ENCODE measurements at regions not wholly inside any gene's neighbourhood (a gene's known extent, or its start where the extent isn't known, plus 50 kb on each side); places are given as distances from the start of the nearest gene placed in this dataset.

DNA sequence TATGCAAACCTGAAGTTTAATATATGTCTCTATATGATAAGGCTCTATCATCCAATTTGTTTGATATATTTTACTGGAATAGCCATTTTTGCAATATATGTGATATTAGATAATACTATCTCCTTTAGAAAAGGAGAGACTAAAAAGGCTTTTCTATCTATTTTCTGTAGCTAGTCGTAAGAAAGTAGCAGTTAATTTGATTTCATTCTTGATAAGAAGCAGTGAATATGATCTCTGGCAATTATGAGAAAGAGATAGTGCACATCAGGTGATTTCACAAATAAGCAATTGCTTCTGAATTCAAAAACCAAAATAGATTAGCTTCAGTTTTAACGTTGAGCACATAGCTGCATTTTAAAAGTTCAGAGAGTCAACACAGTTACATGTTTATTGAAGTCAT is 1318.4 kb downstream of the CDH8 start:
- Histone ChIP-seq H3K36me3 (ENCODE audit: control insufficient read depth in 2 of 2, insufficient read depth in 2 of 2, low read length in 2 of 2) (no peaks in the 10 kb centered on the region), H3K9me3 (ENCODE audit: control insufficient read depth in 2 of 2, low read length in 2 of 2) (no peaks in the 10 kb centered on the region), H3K27me3 (ENCODE audit: control insufficient read depth in 1 of 2, insufficient read depth in 2 of 2, low read length in 2 of 2) (no peaks in the 10 kb centered on the region), H3K4me3 (ENCODE audit: low read length in 2 of 2) (no peak overlapping the region), H3K9ac (ENCODE audit: low read length in 2 of 2) (no peak overlapping the region), H3K4me1 (ENCODE audit: control insufficient read depth, insufficient read depth, low read length) (no peaks in the 10 kb centered on the region), H3K27ac (ENCODE audit: low read length) (no peak overlapping the region)

DNA sequence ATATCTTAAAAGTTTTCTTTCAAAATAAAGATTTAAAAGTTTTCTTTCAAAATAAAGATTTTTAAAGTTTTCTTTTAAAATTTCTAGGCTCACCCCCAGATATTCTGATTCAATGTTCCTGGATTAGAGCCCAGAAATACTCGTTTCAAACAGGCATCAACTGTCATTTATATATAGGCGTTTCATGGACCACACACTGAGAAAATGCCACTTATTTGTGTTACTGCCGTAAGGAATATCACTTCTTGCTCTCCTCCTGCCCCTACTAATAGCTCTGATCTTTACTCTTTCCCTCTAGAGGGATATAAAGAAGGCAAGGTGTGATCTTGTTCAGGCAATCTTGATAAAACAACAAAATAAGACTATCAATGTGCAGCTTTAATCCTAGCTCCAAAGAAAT is 1324.1 kb downstream of the CDH8 start:
- Histone ChIP-seq H3K36me3 (ENCODE audit: control insufficient read depth in 2 of 2, insufficient read depth in 2 of 2, low read length in 2 of 2) (no peaks in the 10 kb centered on the region), H3K9me3 (ENCODE audit: control insufficient read depth in 2 of 2, low read length in 2 of 2) (no peaks in the 10 kb centered on the region), H3K4me1 (ENCODE audit: control insufficient read depth, insufficient read depth, low read length) (no peaks in the 10 kb centered on the region), H3K27me3 (ENCODE audit: control insufficient read depth in 1 of 2, insufficient read depth in 2 of 2, low read length in 2 of 2) (no peaks in the 10 kb centered on the region), H3K27ac (ENCODE audit: low read length) (no peak overlapping the region), H3K4me3 (ENCODE audit: low read length in 2 of 2) (no peak overlapping the region), H3K9ac (ENCODE audit: low read length in 2 of 2) (no peak overlapping the region)

DNA sequence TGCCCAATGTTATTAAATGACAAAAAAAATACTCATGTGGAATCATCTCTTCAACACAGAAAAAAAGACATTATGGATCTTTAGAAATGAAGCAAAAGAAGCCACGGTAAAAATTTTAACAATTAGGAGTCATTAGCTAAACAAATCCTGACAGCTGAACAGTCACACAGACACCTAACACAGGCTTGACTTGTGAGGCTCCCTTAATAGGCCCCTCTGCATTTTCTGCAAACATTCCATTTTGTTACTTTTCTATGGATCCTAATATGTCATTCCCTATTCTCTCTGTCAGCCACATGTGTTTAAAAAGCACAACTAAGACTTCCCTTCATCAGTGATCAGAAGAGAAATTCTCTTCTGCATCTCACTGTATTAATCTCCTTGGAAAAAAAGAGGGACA is 1331.5 kb downstream of the CDH8 start:
- H3K4me3 ChIP-seq (ENCODE audit: low read length in 2 of 2): no peak overlapping the region
- H3K27ac ChIP-seq (ENCODE audit: low read length): no peak overlapping the region
- H3K9ac ChIP-seq (ENCODE audit: low read length in 2 of 2): no peak overlapping the region
- no peaks in the 10 kb centered on the region for H3K4me1 ChIP-seq (ENCODE audit: control insufficient read depth, insufficient read depth, low read length)
- no peaks in the 10 kb centered on the region for H3K27me3 ChIP-seq (ENCODE audit: control insufficient read depth in 1 of 2, insufficient read depth in 2 of 2, low read length in 2 of 2)
- no peaks in the 10 kb centered on the region for H3K9me3 ChIP-seq (ENCODE audit: control insufficient read depth in 2 of 2, low read length in 2 of 2)
- H3K36me3 ChIP-seq (ENCODE audit: control insufficient read depth in 2 of 2, insufficient read depth in 2 of 2, low read length in 2 of 2): no peaks in the 10 kb centered on the region

DNA sequence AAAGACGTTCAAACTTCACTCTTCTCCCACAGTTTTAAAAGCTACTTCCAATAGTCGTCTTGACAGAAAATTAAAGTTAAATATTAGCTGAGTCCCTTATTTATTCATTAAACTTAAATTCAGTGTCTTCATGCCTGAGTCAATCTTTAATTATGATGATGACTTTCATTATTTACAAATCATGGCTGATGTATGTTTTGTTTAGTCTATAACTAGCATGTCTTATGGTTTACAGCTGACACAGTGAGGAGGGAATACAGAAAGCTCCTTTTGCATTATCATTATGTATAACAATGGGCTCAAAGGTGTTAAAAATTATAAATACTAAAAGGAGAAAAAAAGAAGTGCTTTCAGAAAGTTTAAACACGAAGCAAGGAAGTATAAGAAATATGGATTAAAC is 1333.1 kb downstream of the CDH8 start:
- no peaks in the 10 kb centered on the region for H3K27me3 ChIP-seq (ENCODE audit: control insufficient read depth in 1 of 2, insufficient read depth in 2 of 2, low read length in 2 of 2)
- H3K36me3 ChIP-seq (ENCODE audit: control insufficient read depth in 2 of 2, insufficient read depth in 2 of 2, low read length in 2 of 2): no peaks in the 10 kb centered on the region
- H3K4me1 ChIP-seq (ENCODE audit: control insufficient read depth, insufficient read depth, low read length): no peaks in the 10 kb centered on the region
- no peak overlapping the region for H3K4me3 ChIP-seq (ENCODE audit: low read length in 2 of 2)
- no peak overlapping the region for H3K9ac ChIP-seq (ENCODE audit: low read length in 2 of 2)
- no peaks in the 10 kb centered on the region for H3K9me3 ChIP-seq (ENCODE audit: control insufficient read depth in 2 of 2, low read length in 2 of 2)
- H3K27ac ChIP-seq (ENCODE audit: low read length): no peak overlapping the region

DNA sequence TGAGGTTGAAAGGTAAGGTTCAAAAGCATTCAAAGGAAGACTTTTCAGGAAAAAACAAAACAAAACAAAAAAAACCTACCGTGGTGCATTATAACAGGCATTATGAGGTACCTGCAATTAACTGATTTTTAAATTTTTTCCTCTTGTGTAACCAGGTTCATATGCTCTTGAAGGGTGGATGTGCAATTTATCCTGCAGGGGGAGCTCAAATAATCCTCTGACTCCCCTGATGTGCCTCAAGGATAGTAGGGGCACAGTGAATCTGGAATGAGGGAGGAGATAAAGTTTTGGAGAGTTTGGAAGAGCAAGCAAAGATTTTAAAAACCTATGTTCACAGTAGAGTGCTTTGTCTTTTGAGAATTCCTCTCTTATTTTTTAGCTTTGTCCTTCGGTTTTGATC is 1349.4 kb downstream of the CDH8 start:
- H3K27ac ChIP-seq (ENCODE audit: low read length): no peak overlapping the region
- no peaks in the 10 kb centered on the region for H3K27me3 ChIP-seq (ENCODE audit: control insufficient read depth in 1 of 2, insufficient read depth in 2 of 2, low read length in 2 of 2)

DNA sequence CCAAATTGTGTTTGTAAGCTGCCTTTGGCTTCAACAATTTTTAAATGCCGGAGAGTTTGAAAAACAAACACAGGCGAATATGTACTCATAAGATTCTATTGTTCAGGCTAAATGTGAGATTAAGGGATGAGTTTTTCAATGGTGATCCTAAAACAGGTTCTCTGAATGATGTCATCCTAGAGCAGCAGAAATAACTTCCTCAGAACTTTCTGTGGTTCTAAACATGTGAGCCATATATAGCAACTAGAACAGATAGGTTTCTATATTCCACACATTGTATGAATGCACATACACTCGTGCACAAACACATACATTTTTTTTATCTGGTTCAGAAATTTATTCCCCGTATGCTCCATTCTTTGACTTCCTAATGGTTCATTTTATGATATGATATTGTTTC is 1352.2 kb downstream of the CDH8 start:
- Histone ChIP-seq H3K27me3 (ENCODE audit: control insufficient read depth in 1 of 2, insufficient read depth in 2 of 2, low read length in 2 of 2) (no peaks in the 10 kb centered on the region), H3K36me3 (ENCODE audit: control insufficient read depth in 2 of 2, insufficient read depth in 2 of 2, low read length in 2 of 2) (no peaks in the 10 kb centered on the region), H3K9me3 (ENCODE audit: control insufficient read depth in 2 of 2, low read length in 2 of 2) (peaks cover 0 to 4% of the 10 kb centered on the region in 2 donors), H3K4me3 (ENCODE audit: low read length in 2 of 2) (no peak overlapping the region), H3K27ac (ENCODE audit: low read length) (no peak overlapping the region), H3K9ac (ENCODE audit: low read length in 2 of 2) (no peak overlapping the region), H3K4me1 (ENCODE audit: control insufficient read depth, insufficient read depth, low read length) (no peaks in the 10 kb centered on the region)

More for the DNA sequence above, 1349.4 kb downstream of the CDH8 start:
- no peak overlapping the region for H3K4me3 ChIP-seq (ENCODE audit: low read length in 2 of 2)
- peaks cover 0 to 9% of the 10 kb centered on the region in 2 donors for H3K9me3 ChIP-seq (ENCODE audit: control insufficient read depth in 2 of 2, low read length in 2 of 2)
- no peak overlapping the region for H3K9ac ChIP-seq (ENCODE audit: low read length in 2 of 2)
- H3K4me1 ChIP-seq (ENCODE audit: control insufficient read depth, insufficient read depth, low read length): no peaks in the 10 kb centered on the region
- no peaks in the 10 kb centered on the region for H3K36me3 ChIP-seq (ENCODE audit: control insufficient read depth in 2 of 2, insufficient read depth in 2 of 2, low read length in 2 of 2)

DNA sequence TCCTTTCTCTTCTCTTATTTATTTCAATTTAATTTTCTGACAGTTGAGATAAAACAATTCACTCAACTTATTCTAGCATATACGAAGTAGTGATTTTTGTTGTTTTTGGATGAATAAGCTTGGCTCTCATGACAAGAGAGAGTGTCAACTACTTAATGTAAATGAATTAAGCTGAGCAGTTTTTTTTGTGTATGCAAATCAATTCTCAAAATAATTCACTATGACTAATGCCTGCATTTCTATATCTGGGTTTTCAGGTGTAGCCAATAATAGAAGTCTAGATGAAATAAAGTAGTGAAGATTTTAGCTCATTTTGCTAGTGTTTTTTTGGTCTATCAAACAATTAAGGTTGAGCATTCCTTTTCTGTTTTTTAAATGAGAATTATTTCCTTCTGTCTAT is 1354.0 kb downstream of the CDH8 start:
- Histone ChIP-seq H3K27ac (ENCODE audit: low read length) (no peak overlapping the region), H3K36me3 (ENCODE audit: control insufficient read depth in 2 of 2, insufficient read depth in 2 of 2, low read length in 2 of 2) (no peaks in the 10 kb centered on the region), H3K9me3 (ENCODE audit: control insufficient read depth in 2 of 2, low read length in 2 of 2) (no peaks in the 10 kb centered on the region), H3K9ac (ENCODE audit: low read length in 2 of 2) (no peak overlapping the region), H3K4me3 (ENCODE audit: low read length in 2 of 2) (no peak overlapping the region), H3K27me3 (ENCODE audit: control insufficient read depth in 1 of 2, insufficient read depth in 2 of 2, low read length in 2 of 2) (no peaks in the 10 kb centered on the region), H3K4me1 (ENCODE audit: control insufficient read depth, insufficient read depth, low read length) (no peaks in the 10 kb centered on the region)

DNA sequence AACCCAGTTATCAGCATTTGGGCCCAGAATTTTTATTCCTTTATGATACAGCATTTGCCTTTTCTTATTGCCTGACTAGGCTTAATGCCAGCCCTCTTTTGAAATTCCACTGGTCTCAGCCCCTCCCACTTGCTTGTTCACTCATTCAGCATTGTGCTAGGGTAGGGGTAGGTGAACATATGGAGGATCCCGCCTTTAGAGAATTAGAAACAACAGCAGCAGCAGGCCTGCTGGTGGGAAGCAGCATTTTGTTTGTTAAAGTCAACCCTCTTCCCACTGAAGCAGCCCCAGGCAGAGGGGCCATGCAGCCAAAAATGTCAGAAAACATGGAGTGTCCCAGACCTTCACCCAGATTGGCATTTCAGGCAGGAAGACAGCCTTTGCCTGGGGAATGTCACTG is 1355.2 kb downstream of the CDH8 start:
- H3K36me3 ChIP-seq (ENCODE audit: control insufficient read depth in 2 of 2, insufficient read depth in 2 of 2, low read length in 2 of 2): no peaks in the 10 kb centered on the region
- no peaks in the 10 kb centered on the region for H3K4me1 ChIP-seq (ENCODE audit: control insufficient read depth, insufficient read depth, low read length)
- no peak overlapping the region for H3K9ac ChIP-seq (ENCODE audit: low read length in 2 of 2)
- H3K4me3 ChIP-seq (ENCODE audit: low read length in 2 of 2): no peak overlapping the region
- H3K9me3 ChIP-seq (ENCODE audit: control insufficient read depth in 2 of 2, low read length in 2 of 2): no peaks in the 10 kb centered on the region
- H3K27ac ChIP-seq (ENCODE audit: low read length): no peak overlapping the region
- no peaks in the 10 kb centered on the region for H3K27me3 ChIP-seq (ENCODE audit: control insufficient read depth in 1 of 2, insufficient read depth in 2 of 2, low read length in 2 of 2)

DNA sequence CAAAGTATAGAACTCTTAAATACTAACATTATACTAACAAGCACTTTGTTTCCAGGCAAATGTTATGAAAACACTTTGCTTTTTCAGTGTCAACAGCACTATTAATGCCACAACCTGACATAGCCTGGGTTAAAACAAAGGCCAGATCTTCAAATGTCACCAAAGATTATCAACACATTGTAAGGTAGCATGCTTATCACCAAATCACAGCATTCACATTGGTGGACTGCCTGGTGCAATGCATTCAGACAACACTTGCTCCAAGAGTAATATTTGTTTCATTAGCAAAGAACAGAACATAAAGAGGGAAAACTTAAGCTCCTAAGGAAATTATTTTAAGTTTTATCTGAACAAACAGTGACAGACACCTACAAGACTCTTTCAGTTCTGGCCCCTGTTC is 1361.2 kb downstream of the CDH8 start:
- Histone ChIP-seq H3K27ac (ENCODE audit: low read length) (no peak overlapping the region), H3K36me3 (ENCODE audit: control insufficient read depth in 2 of 2, insufficient read depth in 2 of 2, low read length in 2 of 2) (no peaks in the 10 kb centered on the region), H3K4me1 (ENCODE audit: control insufficient read depth, insufficient read depth, low read length) (no peaks in the 10 kb centered on the region), H3K9ac (ENCODE audit: low read length in 2 of 2) (no peak overlapping the region), H3K27me3 (ENCODE audit: control insufficient read depth in 1 of 2, insufficient read depth in 2 of 2, low read length in 2 of 2) (no peaks in the 10 kb centered on the region), H3K4me3 (ENCODE audit: low read length in 2 of 2) (no peak overlapping the region), H3K9me3 (ENCODE audit: control insufficient read depth in 2 of 2, low read length in 2 of 2) (no peaks in the 10 kb centered on the region)

DNA sequence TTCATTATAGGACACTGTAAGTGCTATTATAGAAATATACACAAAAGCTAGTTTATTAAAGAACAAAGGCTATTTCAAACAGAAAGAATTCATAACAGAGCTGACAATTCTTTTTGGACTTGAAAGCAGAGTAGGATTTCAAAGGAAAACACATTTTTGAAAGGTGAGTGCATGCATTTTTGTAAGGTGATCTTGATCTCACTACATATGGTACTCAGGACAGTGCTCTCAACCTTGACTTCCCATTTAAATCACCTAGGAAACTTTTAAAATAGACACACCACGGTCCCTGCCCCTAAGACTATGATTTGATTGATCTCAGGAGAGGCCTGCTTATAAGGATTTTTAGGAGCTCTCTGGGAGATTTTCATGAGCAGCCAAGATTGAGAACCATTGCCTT is 1362.0 kb downstream of the CDH8 start:
- H3K9ac ChIP-seq (ENCODE audit: low read length in 2 of 2): no peak overlapping the region
- no peak overlapping the region for H3K27ac ChIP-seq (ENCODE audit: low read length)
- no peaks in the 10 kb centered on the region for H3K4me1 ChIP-seq (ENCODE audit: control insufficient read depth, insufficient read depth, low read length)
- H3K36me3 ChIP-seq (ENCODE audit: control insufficient read depth in 2 of 2, insufficient read depth in 2 of 2, low read length in 2 of 2): no peaks in the 10 kb centered on the region
- no peak overlapping the region for H3K4me3 ChIP-seq (ENCODE audit: low read length in 2 of 2)
- no peaks in the 10 kb centered on the region for H3K27me3 ChIP-seq (ENCODE audit: control insufficient read depth in 1 of 2, insufficient read depth in 2 of 2, low read length in 2 of 2)
- H3K9me3 ChIP-seq (ENCODE audit: control insufficient read depth in 2 of 2, low read length in 2 of 2): no peaks in the 10 kb centered on the region

DNA sequence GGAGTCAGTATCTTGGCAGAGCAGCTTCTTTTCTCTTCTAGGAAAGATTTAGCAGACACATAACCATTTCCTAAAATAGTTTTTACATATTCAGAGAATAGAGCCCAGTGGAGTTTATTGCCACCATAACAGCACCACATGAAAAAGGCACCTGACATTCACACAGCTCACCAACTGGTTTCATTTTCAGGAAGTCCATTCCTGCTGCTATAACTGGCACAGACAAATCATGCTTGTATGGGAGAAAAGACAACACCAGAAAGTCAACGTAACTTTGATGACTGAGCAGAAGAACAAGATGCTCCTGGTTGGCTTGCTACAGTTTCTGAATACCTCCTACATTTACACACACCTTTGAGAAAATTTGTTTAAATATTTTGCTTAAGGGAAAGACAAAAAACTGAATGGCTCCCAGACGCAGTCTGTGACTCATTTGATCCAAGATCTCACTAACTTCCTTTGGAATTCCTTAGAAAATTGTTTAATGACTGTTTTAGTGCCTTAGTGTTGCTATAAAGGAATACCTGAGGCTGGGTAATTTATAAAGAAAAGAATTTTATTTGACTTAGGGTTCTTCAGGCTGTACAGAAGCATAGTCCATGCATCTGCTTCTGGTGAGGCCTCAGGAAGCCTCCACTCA is 1380.6 kb downstream of the CDH8 start:
- no peak overlapping the region for H3K4me3 ChIP-seq (ENCODE audit: low read length in 2 of 2)
- H3K4me1 ChIP-seq (ENCODE audit: control insufficient read depth, insufficient read depth, low read length): no peaks in the 10 kb centered on the region
- no peaks in the 10 kb centered on the region for H3K36me3 ChIP-seq (ENCODE audit: control insufficient read depth in 2 of 2, insufficient read depth in 2 of 2, low read length in 2 of 2)
- H3K9ac ChIP-seq (ENCODE audit: low read length in 2 of 2): no peak overlapping the region
- no peaks in the 10 kb centered on the region for H3K27me3 ChIP-seq (ENCODE audit: control insufficient read depth in 1 of 2, insufficient read depth in 2 of 2, low read length in 2 of 2)
- no peaks in the 10 kb centered on the region for H3K9me3 ChIP-seq (ENCODE audit: control insufficient read depth in 2 of 2, low read length in 2 of 2)
- H3K27ac ChIP-seq (ENCODE audit: low read length): no peak overlapping the region
